Panc1 (cell line): ENCODE measurements at regions not wholly inside any gene's neighbourhood (a gene's known extent, or its start where the extent isn't known, plus 50 kb on each side); places are given as distances from the start of the nearest gene placed in this dataset.
"Not testable (repeated sequence)": the region's sequence is repeated elsewhere in the genome, so short reads cannot be mapped to it uniquely, and the experiment has no call there.

ENCODE experiments used
- ATAC-seq: fragments of 200-7000 bp; cut with Tn5 transposase; 2 replicates; pipeline ENCODE4 v1.9.1; 2020; ENCODE audit warnings: mild to moderate bottlenecking, moderate library complexity
- BruUV-seq: library from RNA; stranded (reverse); fragments of 400-500 nt; replicated peaks from 2 replicates; lab custom pipeline; 2021; lab: Mats Ljungman, UMichigan
- CTCF ChIA-PET: fragments of 300-600 bp; sonication (Branson Sonifier 250); formaldehyde crosslinking; loops from one replicate; lab custom pipeline; 2022; ENCODE audit warnings: antibody characterized with exemption; lab: Charles Lee
- POLR2A ChIA-PET: fragments of 300-600 bp; sonication (Branson Sonifier 250); formaldehyde crosslinking; loops from one replicate; lab custom pipeline; 2022; ENCODE audit warnings: antibody characterized with exemption; lab: Charles Lee
- DNase-seq: peaks from one replicate; pipeline ENCODE4 v3.0.0-alpha.2; 2010; ENCODE audit warnings: low read depth, low spot score
- H3K27ac ChIP-seq: 2 replicates; pipeline ENCODE4 v1.5.1; 2011; ENCODE audit warnings: mild to moderate bottlenecking, low read length, inconsistent platforms
- H3K27me3 ChIP-seq: fragments of 200-500 bp; sonication (Bioruptor generic); 2 replicates; pipeline ENCODE4 v1.6.0; 2014; ENCODE audit warnings: low read length, inconsistent platforms; ENCODE audit not compliant: control insufficient read depth, insufficient read depth
- H3K36me3 ChIP-seq: fragments of 200-500 bp; sonication (Bioruptor generic); 2 replicates; pipeline ENCODE4 v1.5.1; 2014; ENCODE audit warnings: inconsistent platforms, mild to moderate bottlenecking, low read length, moderate library complexity; ENCODE audit not compliant: control insufficient read depth, insufficient read depth
- H3K4me1 ChIP-seq: 2 replicates; pipeline ENCODE4 v1.5.1; 2011; ENCODE audit warnings: inconsistent platforms, mild to moderate bottlenecking, low read length, moderate library complexity; ENCODE audit not compliant: control insufficient read depth, insufficient read depth
- H3K4me3 ChIP-seq, 2 experiments: 2 replicates each; pipeline ENCODE4 v1.5.1; 2011 to 2012; ENCODE audit warnings: low read depth in 2 of 2, low read length in 2 of 2, mild to moderate bottlenecking in 2 of 2, inconsistent platforms in 1 of 2, moderate library complexity in 1 of 2
- H3K9me3 ChIP-seq: fragments of 200-500 bp; sonication (Bioruptor generic); 2 replicates; pipeline ENCODE4 v1.5.1; 2014; ENCODE audit warnings: low read depth, mild to moderate bottlenecking, inconsistent platforms, low read length, moderate library complexity; ENCODE audit not compliant: control insufficient read depth, insufficient read depth
- POLR2AphosphoS5 ChIP-seq: IDR thresholded peaks from 2 replicates; pipeline ENCODE4 v1.6.1; 2012; ENCODE audit warnings: mild to moderate bottlenecking, low read depth, low read length, moderate library complexity
- SIN3A ChIP-seq: IDR thresholded peaks from 2 replicates; pipeline ENCODE4 v1.6.1; 2012; ENCODE audit warnings: low read depth, mild to moderate bottlenecking, low read length, moderate library complexity, borderline replicate concordance; ENCODE audit not compliant: insufficient read depth
- TCF7L2 ChIP-seq: IDR thresholded peaks from 2 replicates; pipeline ENCODE4 v1.6.1; 2011; ENCODE audit warnings: mild to moderate bottlenecking, low read depth, low read length, inconsistent platforms
- in situ Hi-C: cut with HindIII; loops from 2 replicates; pipeline ENCODE4 v1.10.0; 2016; ENCODE audit warnings: low sequenced_read_pairs, low pct_unique_long_range_greater_than_20kb
- intact Hi-C: fragments of 100-400 bp; cut with micrococcal nuclease; formaldehyde crosslinking; loops from one replicate; pipeline ENCODE4 v1.10.0; 2022; ENCODE audit not compliant: unreplicated experiment
- TF ChIP-seq, protein P1 (sequence below), 2 experiments: IDR thresholded peaks; 2 replicates each; pipeline ENCODE4 v1.6.1; 2011 to 2012; ENCODE audit warnings: low read depth in 2 of 2, control low read depth in 1 of 2, low read length in 1 of 2, mild to moderate bottlenecking in 1 of 2, moderate library complexity in 1 of 2; ENCODE audit not compliant: insufficient read depth in 1 of 2
- TF ChIP-seq, protein P2 (sequence below): fragments of 450-650 bp; IDR thresholded peaks from 2 replicates; pipeline ENCODE4 v1.5.1; 2017; ENCODE audit warnings: mild to moderate bottlenecking

DNA sequence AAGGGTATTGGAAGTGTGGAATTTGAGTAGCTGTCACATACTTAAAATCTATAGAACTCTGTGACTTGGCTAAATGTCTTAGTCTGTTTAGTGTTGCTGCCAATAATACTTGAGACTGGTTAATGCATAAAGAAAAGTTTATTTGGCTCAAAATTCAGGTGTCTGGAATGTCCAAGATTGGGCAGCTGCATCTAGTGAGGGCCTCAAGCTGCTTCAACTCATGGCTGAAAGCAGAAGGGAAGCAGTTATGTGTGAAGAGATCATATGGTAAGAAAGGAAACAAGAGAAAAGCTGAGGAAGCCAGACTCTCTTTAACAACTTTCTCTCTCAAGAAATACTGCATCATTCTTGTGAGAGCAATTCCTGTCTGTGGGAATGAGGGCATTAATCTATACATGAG is 1043.3 kb upstream of the CDH6 start:
- Histone ChIP-seq H3K4me1 (no peaks in the 10 kb centered on the region), H3K27ac (no peak overlapping the region), H3K27me3 (no peaks in the 10 kb centered on the region), H3K9me3 (no peaks in the 10 kb centered on the region), H3K4me3 (no peak overlapping the region), H3K36me3 (no peaks in the 10 kb centered on the region)
- TF ChIP-seq TCF7L2 (no peak), SIN3A (no peak), POLR2AphosphoS5 (no peak)
- TF ChIP-seq, protein P1, sequence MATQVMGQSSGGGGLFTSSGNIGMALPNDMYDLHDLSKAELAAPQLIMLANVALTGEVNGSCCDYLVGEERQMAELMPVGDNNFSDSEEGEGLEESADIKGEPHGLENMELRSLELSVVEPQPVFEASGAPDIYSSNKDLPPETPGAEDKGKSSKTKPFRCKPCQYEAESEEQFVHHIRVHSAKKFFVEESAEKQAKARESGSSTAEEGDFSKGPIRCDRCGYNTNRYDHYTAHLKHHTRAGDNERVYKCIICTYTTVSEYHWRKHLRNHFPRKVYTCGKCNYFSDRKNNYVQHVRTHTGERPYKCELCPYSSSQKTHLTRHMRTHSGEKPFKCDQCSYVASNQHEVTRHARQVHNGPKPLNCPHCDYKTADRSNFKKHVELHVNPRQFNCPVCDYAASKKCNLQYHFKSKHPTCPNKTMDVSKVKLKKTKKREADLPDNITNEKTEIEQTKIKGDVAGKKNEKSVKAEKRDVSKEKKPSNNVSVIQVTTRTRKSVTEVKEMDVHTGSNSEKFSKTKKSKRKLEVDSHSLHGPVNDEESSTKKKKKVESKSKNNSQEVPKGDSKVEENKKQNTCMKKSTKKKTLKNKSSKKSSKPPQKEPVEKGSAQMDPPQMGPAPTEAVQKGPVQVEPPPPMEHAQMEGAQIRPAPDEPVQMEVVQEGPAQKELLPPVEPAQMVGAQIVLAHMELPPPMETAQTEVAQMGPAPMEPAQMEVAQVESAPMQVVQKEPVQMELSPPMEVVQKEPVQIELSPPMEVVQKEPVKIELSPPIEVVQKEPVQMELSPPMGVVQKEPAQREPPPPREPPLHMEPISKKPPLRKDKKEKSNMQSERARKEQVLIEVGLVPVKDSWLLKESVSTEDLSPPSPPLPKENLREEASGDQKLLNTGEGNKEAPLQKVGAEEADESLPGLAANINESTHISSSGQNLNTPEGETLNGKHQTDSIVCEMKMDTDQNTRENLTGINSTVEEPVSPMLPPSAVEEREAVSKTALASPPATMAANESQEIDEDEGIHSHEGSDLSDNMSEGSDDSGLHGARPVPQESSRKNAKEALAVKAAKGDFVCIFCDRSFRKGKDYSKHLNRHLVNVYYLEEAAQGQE (IDR thresholded peaks at IDR 0.05; ENCODE audit: insufficient read depth in 1 of 2, low read depth in 2 of 2, low read length in 1 of 2) = no peak
- TF ChIP-seq, protein P2, sequence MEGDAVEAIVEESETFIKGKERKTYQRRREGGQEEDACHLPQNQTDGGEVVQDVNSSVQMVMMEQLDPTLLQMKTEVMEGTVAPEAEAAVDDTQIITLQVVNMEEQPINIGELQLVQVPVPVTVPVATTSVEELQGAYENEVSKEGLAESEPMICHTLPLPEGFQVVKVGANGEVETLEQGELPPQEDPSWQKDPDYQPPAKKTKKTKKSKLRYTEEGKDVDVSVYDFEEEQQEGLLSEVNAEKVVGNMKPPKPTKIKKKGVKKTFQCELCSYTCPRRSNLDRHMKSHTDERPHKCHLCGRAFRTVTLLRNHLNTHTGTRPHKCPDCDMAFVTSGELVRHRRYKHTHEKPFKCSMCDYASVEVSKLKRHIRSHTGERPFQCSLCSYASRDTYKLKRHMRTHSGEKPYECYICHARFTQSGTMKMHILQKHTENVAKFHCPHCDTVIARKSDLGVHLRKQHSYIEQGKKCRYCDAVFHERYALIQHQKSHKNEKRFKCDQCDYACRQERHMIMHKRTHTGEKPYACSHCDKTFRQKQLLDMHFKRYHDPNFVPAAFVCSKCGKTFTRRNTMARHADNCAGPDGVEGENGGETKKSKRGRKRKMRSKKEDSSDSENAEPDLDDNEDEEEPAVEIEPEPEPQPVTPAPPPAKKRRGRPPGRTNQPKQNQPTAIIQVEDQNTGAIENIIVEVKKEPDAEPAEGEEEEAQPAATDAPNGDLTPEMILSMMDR = no peak
- in situ Hi-C loops = no loop called here
- ATAC-seq = no peak
- BruUV-seq = no TSS peak
- ChIA-PET POLR2A (no interaction called here), CTCF (no interaction called here)
- no peak for DNase-seq
- intact Hi-C loops = no loop called here

DNA sequence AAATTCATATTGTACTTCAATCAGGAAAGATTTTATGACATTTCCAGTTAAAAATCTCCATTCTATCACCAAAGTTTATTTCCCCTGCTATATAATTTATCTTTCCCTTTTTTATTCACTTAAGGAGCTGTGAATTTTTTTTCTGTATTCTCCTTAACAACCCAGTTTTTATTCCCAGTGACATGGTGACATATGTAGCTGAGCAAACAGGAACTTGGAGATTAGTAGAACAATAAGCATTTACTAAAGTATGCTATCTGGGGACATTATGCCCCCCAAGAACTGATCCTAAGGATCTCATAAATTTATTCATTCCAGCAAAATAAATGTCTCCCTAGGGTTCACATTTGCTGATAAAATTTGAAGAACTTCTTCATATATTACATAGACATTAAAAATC is 1044.0 kb upstream of the CDH6 start:
- Histone ChIP-seq H3K9me3 (no peaks in the 10 kb centered on the region), H3K27me3 (no peaks in the 10 kb centered on the region), H3K4me3 (no peak overlapping the region), H3K4me1 (no peaks in the 10 kb centered on the region), H3K36me3 (no peaks in the 10 kb centered on the region), H3K27ac (no peak overlapping the region)
- no peak for TF ChIP-seq TCF7L2
- no peak for TF ChIP-seq POLR2AphosphoS5
- CTCF ChIA-PET = no interaction called here
- no peak for DNase-seq
- ATAC-seq = no peak
- intact Hi-C loops = no loop called here
- POLR2A ChIA-PET = no interaction called here
- BruUV-seq = no TSS peak
- in situ Hi-C loops = no loop called here

DNA sequence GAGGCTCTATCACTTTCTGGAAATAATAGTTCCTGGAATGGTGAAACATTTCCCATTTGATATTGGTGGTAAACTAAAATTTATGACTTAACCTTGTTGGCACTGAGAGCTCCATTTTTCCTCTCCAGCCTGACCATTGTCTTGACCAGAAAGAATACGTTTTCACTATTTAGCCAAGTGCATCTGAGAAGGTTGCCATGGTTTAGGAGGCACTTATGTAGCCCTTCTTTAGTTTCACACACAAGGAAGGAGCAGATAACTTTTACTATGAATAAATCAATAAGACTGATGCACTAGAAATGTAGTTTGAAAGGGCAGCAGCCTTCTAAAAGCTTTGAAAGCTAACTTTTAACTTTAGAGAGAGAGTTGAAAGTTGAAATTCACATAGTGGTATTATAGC is 1045.5 kb upstream of the CDH6 start:
- ChIA-PET POLR2A (no interaction called here), CTCF (no interaction called here)
- no peaks in the 10 kb centered on the region for H3K36me3 ChIP-seq
- TF ChIP-seq POLR2AphosphoS5 (no peak), SIN3A (no peak), TCF7L2 (no peak)
- TF ChIP-seq, protein P2 = no peak
- TF ChIP-seq, protein P1 (IDR thresholded peaks at IDR 0.05; ENCODE audit: insufficient read depth in 1 of 2, low read depth in 2 of 2, low read length in 1 of 2) = no peak
- intact Hi-C loops = no loop called here
- no peak overlapping the region for H3K27ac ChIP-seq
- no peaks in the 10 kb centered on the region for H3K27me3 ChIP-seq
- H3K4me1 ChIP-seq = no peaks in the 10 kb centered on the region
- no peak overlapping the region for H3K4me3 ChIP-seq
- no peaks in the 10 kb centered on the region for H3K9me3 ChIP-seq
- DNase-seq (no peak), ATAC-seq (no peak)
- in situ Hi-C loops = no loop called here
- BruUV-seq = no TSS peak

DNA sequence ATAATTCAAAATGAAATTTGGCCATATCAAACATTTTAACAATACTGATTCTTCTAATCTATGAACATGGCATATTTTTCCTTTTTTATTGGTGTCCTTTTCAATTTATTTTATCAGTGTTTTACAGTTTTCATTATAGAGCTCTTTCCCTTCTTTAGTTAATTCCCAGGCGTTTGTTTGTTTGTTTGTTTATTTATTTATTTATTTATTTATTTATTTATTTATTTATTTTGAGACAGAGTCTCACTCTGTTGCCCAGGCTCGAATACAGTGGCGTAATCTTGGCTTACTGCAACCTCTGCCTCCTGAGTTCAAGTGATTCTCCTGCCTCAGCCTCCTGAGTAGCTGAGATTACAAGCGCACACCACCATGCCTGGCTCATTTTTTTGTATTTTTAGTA is 1049.4 kb upstream of the CDH6 start:
- in situ Hi-C loops, intact Hi-C loops, H3K27ac ChIP-seq, ATAC-seq, BruUV-seq, H3K4me3 ChIP-seq, H3K27me3 ChIP-seq, CTCF ChIA-PET, H3K36me3 ChIP-seq, POLR2A ChIA-PET, H3K9me3 ChIP-seq, DNase-seq, H3K4me1 ChIP-seq: not testable (repeated sequence)
